ENCODE measurements at regions not wholly inside any gene's neighbourhood (a gene's known extent, or its start where the extent isn't known, plus 50 kb on each side); places are given as distances from the start of the nearest gene placed in this dataset.
"Not testable (repeated sequence)": the region's sequence is repeated elsewhere in the genome, so short reads cannot be mapped to it uniquely, and the experiment has no call there.

- no peak for DNase-seq (ENCODE audit: low read depth)
Measured at GRCh38 chr1:102661481-102661880, 446.8 kb downstream of the COL11A1 start.

DNA sequence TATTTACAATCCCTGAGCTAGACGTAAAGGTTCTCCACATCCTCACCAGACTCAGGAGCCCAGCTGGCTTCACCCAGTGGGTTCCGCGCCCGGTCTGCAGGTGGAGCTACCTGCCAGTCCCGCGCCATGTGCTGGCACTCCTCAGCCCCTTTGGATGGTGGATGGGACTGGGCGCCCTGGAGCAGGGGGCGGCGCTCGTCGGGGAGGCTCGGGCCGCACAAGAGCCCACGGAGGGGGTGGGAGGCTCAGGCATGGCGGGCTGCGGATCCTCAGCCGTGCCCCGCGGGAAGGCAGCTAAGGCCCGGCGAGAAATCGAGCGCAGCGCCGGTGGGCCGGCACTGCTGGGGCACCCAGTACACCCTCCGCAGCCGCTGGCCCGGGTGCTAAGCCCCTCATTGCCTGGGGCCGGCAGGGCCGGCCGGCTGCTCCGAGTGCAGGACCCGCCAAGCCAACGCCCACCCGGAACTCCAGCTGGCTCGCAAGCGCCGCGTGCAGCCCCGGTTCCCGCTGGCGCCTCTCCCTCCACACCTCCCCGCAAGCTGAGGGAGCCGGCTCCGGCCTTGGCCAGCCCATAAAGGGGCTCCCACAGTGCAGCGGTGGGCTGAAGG, 448.3 kb downstream of the COL11A1 start:
- not testable (repeated sequence) for DNase-seq (ENCODE audit: low read depth)

DNA sequence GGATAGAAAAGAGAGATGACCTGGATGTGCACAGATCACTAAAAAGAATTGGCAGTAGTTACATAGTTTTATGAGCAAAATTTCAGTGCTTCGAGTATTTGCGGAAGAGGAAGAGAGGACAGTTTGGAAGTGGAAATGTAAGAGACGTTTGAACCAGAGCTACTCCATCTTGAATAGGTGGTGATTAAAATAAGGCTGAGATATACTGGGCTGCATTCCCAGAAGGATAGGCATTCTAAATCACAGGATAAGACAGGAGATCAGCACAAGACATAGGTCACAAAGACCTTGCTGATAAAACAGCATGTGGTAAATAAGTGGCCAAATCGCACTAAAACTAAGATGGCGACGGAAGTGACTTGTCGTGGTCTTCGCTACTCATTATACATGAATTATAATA, 453.3 kb downstream of the COL11A1 start:
- DNase-seq (ENCODE audit: low read depth) = no peak

GRCh38 chr1:102640872-102641271, 467.4 kb downstream of the COL11A1 start:
- no peak for DNase-seq (ENCODE audit: low read depth)

- no peak for DNase-seq (ENCODE audit: low read depth)
Measured at GRCh38 chr1:102640312-102640711, 468.0 kb downstream of the COL11A1 start.

DNA sequence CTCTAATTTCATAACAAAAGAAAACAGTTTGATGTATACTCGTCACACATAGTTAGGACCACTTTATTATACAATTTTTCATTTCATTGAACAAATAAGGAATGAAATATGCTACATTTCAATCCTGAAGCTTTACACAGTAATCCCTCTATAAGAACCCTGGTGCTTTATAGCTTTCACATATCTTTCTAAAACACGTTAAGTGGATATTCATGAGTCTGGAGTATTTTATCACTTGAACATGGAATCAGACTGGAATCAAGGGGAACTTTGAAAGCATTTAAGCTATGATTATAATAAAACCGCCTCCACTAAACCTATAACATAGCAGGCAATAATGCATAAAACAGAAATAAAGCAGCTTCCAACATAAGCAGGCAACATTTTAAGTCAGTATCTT, 476.6 kb downstream of the COL11A1 start:
- DNase-seq (ENCODE audit: low read depth) = no peak

GRCh38 chr1:102630041-102630440, 478.3 kb downstream of the COL11A1 start:
- no peak for DNase-seq (ENCODE audit: low read depth)

- DNase-seq (ENCODE audit: low read depth) = no peak
Measured at GRCh38 chr1:102628109-102628613, 480.2 kb downstream of the COL11A1 start.

DNA sequence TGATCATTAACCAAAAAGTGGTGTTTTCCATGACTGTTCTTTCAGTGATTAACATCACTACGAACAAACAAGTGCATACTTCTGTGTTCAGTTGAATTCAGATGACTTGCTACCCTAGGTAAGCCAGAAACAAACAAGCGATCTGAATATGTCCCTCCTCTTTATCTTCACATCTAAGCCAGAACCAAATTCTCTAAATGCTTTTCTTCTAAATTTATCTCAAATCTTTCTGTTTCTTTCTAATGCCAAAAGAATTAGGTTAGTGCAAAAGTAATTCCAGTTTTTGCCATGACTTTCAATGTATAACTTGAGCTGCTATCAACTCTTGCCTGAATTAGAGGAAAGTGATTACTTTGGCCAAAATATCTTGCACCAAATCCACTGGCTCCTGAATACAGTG, 481.2 kb downstream of the COL11A1 start:
- DNase-seq (ENCODE audit: low read depth) = no peak

- no peak for DNase-seq (ENCODE audit: low read depth)
Measured at GRCh38 chr1:102615896-102616295, 492.4 kb downstream of the COL11A1 start.

DNA sequence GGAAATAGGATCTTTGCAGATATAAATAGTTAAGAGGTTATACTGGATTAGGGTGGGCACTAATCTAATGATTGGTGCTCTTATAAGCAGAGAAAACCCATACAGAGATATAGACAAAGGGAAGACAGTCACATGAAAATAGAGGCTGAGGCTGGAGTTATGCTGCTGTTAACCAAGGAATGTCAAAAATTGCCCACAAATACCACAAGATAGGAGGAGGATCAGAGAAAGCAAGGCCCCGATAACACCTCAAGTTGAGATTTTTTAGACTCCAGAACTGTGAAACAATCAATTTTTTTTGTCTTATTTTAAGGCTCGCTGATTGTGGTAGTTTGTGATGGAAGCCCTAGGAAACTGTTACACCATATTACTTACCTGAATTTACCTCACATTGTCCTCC, 513.2 kb downstream of the COL11A1 start:
- DNase-seq (ENCODE audit: low read depth) = no peak

GRCh38 chr1:102593276-102593675, 515.0 kb downstream of the COL11A1 start:
- DNase-seq (ENCODE audit: low read depth) = no peak

- no peak for DNase-seq (ENCODE audit: low read depth)
Measured at GRCh38 chr1:102588536-102588935, 519.8 kb downstream of the COL11A1 start.

DNA sequence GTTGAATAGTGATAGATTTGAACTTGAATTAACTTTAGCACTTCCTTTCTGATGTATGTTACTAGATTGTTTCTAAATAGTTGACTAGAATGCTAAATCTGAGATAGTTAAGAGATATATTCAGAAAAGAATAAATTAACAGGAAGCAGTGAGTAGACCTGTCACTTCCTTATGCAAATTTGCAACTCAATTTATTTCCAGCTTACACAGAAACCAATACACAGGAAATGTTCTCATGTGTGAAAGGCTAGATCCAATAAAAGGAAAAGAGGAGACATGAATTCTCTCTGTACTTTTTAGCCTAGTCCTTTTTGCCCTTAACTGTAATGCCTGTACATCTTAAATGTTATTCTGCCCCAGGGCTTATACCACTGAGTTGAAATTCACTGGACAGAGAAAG, 522.3 kb downstream of the COL11A1 start:
- no peak for DNase-seq (ENCODE audit: low read depth)

DNA sequence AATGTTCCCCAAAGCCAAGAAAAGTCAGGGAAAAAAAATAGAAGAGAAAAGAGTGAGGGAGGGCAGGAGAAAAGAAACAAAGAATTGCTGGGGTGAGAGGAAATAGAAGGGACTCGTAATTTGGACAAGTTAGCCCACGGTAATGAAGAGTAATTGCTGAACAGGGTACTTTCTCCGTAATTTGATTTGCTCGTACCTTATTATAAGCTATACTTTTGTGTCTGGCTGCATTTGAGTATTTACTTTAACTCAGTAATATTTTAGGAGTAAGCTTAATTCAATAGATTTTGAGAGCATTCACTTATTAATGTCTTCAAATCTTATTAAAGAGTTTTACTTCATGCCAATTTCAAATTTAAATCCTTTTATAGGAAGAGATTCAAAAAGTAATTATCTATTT, 527.5 kb downstream of the COL11A1 start:
- no peak for DNase-seq (ENCODE audit: low read depth)

DNA sequence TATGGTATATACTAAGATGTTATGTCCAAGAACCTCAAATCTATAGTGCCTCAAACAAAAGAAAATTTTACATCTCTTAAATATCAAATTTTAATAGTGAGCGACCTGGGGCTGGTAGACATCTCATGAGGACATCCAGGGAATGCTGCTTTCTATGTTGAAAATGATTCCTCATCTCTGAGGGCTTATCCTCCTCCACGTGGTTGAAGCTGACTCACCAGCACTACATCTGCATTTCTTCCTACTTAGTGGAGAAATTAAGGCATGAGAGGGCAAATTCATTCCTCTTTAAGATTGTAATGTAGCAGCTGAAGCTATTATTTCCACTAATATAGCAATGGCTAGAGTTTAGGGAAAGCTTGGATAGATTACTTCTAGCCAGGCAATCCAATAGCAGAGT, 529.5 kb downstream of the COL11A1 start:
- DNase-seq (ENCODE audit: low read depth) = no peak

DNA sequence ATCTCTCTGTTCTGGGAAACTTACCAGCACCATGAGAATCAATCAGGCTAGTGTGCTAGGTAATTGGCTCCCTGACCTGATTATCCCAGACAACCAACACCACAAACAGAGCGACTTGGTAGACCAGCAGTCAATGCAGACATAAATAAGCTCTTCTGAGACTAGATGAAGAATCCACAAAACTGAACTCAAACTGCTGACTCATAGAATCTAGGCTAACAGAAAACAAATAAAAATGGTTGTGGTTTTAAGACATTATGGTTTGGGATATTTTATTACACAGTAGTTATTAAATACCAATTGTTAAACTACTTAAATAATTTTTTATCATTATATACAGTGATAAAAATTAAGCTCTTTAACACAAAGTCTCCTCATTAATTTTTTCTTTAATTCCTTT, 535.7 kb downstream of the COL11A1 start:
- no peak for DNase-seq (ENCODE audit: low read depth)

- DNase-seq (ENCODE audit: low read depth) = no peak
Measured at GRCh38 chr1:102566182-102566581, 542.1 kb downstream of the COL11A1 start.

GRCh38 chr1:102562380-102562779, 545.9 kb downstream of the COL11A1 start:
- DNase-seq (ENCODE audit: low read depth) = no peak

GRCh38 chr1:102550729-102551384, 554.1 kb upstream of the OLFM3 start:
- DNase-seq (ENCODE audit: low read depth) = no peak

GRCh38 chr1:102546251-102546650, 549.5 kb upstream of the OLFM3 start:
- DNase-seq (ENCODE audit: low read depth) = no peak

- no peak for DNase-seq (ENCODE audit: low read depth)
Measured at GRCh38 chr1:102535829-102536505, 539.2 kb upstream of the OLFM3 start.

- no peak for DNase-seq (ENCODE audit: low read depth)
Measured at GRCh38 chr1:102531036-102531435, 534.3 kb upstream of the OLFM3 start.
